AG04450 (cell line): ENCODE measurements at regions not wholly inside any gene's neighbourhood (a gene's known extent, or its start where the extent isn't known, plus 50 kb on each side); places are given as distances from the start of the nearest gene placed in this dataset.

Experiments used
- CTCF ChIA-PET: fragments of 300-600, 350-600 bp; formaldehyde crosslinking; extraction: SDS; loops from one replicate; lab custom pipeline; 2022; ENCODE audit warnings: antibody characterized with exemption, inconsistent platforms; lab: Charles Lee
- POLR2A ChIA-PET: fragments of 350-600 bp; formaldehyde crosslinking; extraction: SDS; loops from one replicate; lab custom pipeline; 2021; ENCODE audit warnings: antibody characterized with exemption, inconsistent platforms; lab: Yijun Ruan, JAX
- DNase-seq: peaks from one replicate; pipeline ENCODE4 v3.0.0-alpha.2; 2011; ENCODE audit warnings: low read depth, low spot score
- H3K27ac ChIP-seq: one replicate; pipeline ENCODE4 v1.5.1; 2012; ENCODE audit warnings: low read depth, low read length, control low read depth
- H3K27me3 ChIP-seq: one replicate; pipeline ENCODE4 v1.6.0; 2012; ENCODE audit warnings: low read length; ENCODE audit not compliant: control insufficient read depth, insufficient read depth
- H3K4me3 ChIP-seq: 2 replicates; pipeline ENCODE4 v1.5.1; 2011; ENCODE audit warnings: mild to moderate bottlenecking, low read depth, low read length, control low read depth
- H3K9me3 ChIP-seq: 2 replicates; pipeline ENCODE4 v1.5.1; 2012; ENCODE audit warnings: low read length; ENCODE audit not compliant: control insufficient read depth, insufficient read depth
- CTCF ChIP-seq: IDR thresholded peaks from 2 replicates; pipeline ENCODE4 v1.5.1; 2011; ENCODE audit warnings: low read depth, low read length, control low read depth, inconsistent platforms

DNA sequence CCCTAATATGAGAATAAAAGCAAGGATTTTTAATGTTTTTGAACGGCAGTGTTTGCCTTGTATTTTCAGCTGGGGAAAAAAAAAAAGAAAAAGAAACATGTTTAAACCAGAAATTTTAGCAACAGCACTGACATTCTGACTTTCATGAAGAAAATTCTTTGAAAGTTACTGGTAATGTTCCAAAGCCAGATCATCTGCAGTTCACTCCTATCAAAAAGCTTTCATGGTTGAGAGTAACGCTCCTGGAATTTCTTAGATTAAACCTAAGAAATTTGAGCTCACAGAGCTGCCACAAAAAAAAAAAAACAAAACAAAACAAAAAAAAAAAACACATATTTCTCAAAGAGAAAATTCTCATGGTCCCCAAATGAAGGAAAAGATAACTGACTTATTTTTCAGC, 1106.7 kb downstream of the EFNB2 start:
- ChIA-PET CTCF (interaction anchor here (0.5 kb wide), 1 partner anchor 18 kb away, joined by 4 read pairs; no protein-coding TSS in a partner anchor), POLR2A (interaction anchor here (0.6 kb wide), 1 partner anchor 159 kb away, joined by 3 read pairs; no protein-coding TSS in a partner anchor)
- no peak for TF ChIP-seq CTCF
- no peaks in the 10 kb centered on the region for H3K27me3 ChIP-seq
- peak; percentile 20 for DNase-seq
- H3K4me3 ChIP-seq = no peak overlapping the region
- H3K27ac ChIP-seq = no peak overlapping the region
- H3K9me3 ChIP-seq = no peaks in the 10 kb centered on the region

GRCh38 chr13:105426441-105426840, 1109.0 kb downstream of the EFNB2 start:
- no peak for DNase-seq
- POLR2A ChIA-PET = interaction anchor here (0.6 kb wide), 1 partner anchor 1116 kb away, joined by 6 read pairs; no protein-coding TSS in a partner anchor
- TF ChIP-seq CTCF = no peak
- CTCF ChIA-PET = interaction anchor here (0.7 to 2.8 kb wide), 2 partner anchors 11 to 16 kb away, joined by 3 to 17 read pairs; no protein-coding TSS in a partner anchor
- no peak overlapping the region for H3K27ac ChIP-seq
- no peaks in the 10 kb centered on the region for H3K27me3 ChIP-seq
- H3K9me3 ChIP-seq = no peaks in the 10 kb centered on the region
- H3K4me3 ChIP-seq = no peak overlapping the region

GRCh38 chr13:105414639-105415038, 1120.8 kb downstream of the EFNB2 start:
- TF ChIP-seq CTCF = no peak
- H3K9me3 ChIP-seq = no peaks in the 10 kb centered on the region; the same call in 1 of the 2 replicates
- no peak overlapping the region for H3K4me3 ChIP-seq
- CTCF ChIA-PET = no interaction called here
- POLR2A ChIA-PET = no interaction called here
- H3K27me3 ChIP-seq = no peaks in the 10 kb centered on the region
- DNase-seq = no peak
- H3K27ac ChIP-seq = no peak overlapping the region

- Histone ChIP-seq H3K27ac (no peak overlapping the region), H3K27me3 (no peaks in the 10 kb centered on the region), H3K9me3 (no peaks in the 10 kb centered on the region; the same call in 1 of the 2 replicates), H3K4me3 (no peak overlapping the region)
- DNase-seq = no peak
- ChIA-PET CTCF (no interaction called here), POLR2A (no interaction called here)
- TF ChIP-seq CTCF = no peak
These were observed 1123.3 kb downstream of the EFNB2 start for GRCh38 chr13:105412171-105412570.

DNA sequence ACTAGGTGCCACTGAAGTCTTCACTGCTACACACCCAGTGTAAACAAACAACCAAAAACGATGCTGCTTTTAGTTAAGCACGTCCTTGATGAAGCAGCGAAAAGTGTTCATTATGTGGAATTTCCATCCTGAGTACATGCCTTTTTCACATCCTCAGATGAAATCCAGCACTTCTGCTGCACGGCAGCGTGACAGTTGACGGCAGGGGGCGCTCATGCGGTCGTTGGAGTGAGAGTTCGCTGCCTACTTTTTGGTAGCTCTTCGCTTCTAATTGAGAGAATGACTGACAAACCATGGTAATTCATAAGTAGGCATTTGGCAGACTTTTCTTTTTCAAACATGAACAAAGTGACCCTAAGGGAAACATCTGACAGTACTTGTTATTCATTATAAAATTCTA, 1124.9 kb downstream of the EFNB2 start:
- H3K4me3 ChIP-seq = peak overlapping the region; percentile 37
- no peak for DNase-seq
- POLR2A ChIA-PET = interaction anchor here (0.8 kb wide), 1 partner anchor 1124 kb away, joined by 3 read pairs; the partner anchor contains the start of gene EFNB2

More for the DNA sequence above, 1124.9 kb downstream of the EFNB2 start:
- Histone ChIP-seq H3K27me3 (no peaks in the 10 kb centered on the region), H3K27ac (no peak overlapping the region), H3K9me3 (no peaks in the 10 kb centered on the region; the same call in 1 of the 2 replicates)
- peak; percentile 70 for TF ChIP-seq CTCF
- CTCF ChIA-PET = interaction anchor here (0.6 to 2.1 kb wide), 16 partner anchors 8 to 1127 kb away, joined by 3 to 17 read pairs (median 4); no protein-coding TSS in a partner anchor
